ENCODE measurements at regions not wholly inside any gene's neighbourhood (a gene's known extent, or its start where the extent isn't known, plus 50 kb on each side); places are given as distances from the start of the nearest gene placed in this dataset.

DNA sequence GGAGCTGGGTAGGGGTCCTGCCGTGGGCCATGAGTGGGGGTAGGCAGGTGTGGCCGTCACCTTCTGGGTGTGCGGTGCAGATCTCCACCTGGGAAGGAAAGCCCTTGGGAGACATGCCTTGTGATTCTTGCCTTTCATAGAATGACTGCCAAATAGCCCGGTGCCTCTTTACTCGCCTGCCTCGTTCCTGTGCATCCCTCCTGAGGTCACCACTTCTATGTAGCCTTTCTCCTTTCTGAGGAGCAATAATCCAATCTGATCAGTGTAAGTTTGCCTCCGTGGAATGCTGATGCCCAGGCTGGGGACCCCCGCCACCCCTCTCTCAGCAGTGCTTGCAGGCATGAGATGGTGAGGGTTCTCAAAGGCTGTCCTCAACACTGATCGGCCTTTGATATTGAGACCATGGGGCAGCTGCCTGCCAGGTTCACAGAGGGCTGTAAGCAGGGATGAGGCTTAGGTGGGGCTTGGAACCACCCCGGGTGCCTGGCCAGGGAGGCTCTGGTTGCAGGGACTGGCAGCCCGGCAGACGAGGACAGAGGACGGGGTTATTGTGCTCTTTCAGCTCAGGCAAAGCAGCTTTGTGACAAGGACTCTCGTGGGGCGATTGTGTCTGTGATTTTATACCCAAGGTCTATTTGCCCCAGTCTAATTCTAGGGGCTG lies 86.1 kb upstream of the WNT7B start:
- no peaks in the 10 kb centered on the region for H3K36me3 ChIP-seq (replicated peaks)
- H3K27me3 ChIP-seq (replicated peaks), result no peaks in the 10 kb centered on the region
- TF ChIP-seq, protein P1, sequence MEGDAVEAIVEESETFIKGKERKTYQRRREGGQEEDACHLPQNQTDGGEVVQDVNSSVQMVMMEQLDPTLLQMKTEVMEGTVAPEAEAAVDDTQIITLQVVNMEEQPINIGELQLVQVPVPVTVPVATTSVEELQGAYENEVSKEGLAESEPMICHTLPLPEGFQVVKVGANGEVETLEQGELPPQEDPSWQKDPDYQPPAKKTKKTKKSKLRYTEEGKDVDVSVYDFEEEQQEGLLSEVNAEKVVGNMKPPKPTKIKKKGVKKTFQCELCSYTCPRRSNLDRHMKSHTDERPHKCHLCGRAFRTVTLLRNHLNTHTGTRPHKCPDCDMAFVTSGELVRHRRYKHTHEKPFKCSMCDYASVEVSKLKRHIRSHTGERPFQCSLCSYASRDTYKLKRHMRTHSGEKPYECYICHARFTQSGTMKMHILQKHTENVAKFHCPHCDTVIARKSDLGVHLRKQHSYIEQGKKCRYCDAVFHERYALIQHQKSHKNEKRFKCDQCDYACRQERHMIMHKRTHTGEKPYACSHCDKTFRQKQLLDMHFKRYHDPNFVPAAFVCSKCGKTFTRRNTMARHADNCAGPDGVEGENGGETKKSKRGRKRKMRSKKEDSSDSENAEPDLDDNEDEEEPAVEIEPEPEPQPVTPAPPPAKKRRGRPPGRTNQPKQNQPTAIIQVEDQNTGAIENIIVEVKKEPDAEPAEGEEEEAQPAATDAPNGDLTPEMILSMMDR (IDR thresholded peaks at IDR 0.05; ENCODE audit: low read depth, low read length, missing control alignments), result no peak
- no peak overlapping the region for H3K27ac ChIP-seq
- DNase-seq, result no peak
- in situ Hi-C loops (cut with HindIII; ENCODE audit: low pct_ligation_motif_present, low sequenced_read_pairs), result no loop called here
- no peak overlapping the region for H3K4me3 ChIP-seq (ENCODE audit: low read depth, low read length)

DNA sequence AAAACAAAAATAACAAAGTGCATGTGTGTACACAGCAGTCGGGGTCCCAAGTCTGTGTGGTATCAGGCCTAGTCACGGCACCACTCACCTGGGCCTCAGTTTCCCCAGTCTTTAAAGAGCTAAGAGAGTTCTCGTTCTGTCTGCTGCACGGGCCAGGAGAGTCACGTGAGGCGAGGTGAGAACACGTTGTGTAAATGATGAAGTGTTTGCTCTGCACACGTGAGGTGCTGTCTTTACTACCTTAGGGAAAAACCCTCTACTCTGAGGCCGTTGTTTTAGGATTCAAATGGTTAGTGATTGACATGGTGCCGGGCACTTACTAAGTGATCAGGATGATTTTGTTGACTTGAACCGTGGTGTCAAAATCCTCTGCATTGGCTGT lies 86.5 kb upstream of the PPARA start:
- Histone ChIP-seq H3K4me3 (ENCODE audit: low read depth, low read length) (no peak overlapping the region), H3K27me3 (replicated peaks) (no peaks in the 10 kb centered on the region), H3K27ac (no peak overlapping the region), H3K36me3 (replicated peaks) (no peaks in the 10 kb centered on the region)
- DNase-seq, result no peak
- in situ Hi-C loops (cut with HindIII; ENCODE audit: low pct_ligation_motif_present, low sequenced_read_pairs), result no loop called here
- TF ChIP-seq, protein P1 (IDR thresholded peaks at IDR 0.05; ENCODE audit: low read depth, low read length, missing control alignments), result no peak

DNA sequence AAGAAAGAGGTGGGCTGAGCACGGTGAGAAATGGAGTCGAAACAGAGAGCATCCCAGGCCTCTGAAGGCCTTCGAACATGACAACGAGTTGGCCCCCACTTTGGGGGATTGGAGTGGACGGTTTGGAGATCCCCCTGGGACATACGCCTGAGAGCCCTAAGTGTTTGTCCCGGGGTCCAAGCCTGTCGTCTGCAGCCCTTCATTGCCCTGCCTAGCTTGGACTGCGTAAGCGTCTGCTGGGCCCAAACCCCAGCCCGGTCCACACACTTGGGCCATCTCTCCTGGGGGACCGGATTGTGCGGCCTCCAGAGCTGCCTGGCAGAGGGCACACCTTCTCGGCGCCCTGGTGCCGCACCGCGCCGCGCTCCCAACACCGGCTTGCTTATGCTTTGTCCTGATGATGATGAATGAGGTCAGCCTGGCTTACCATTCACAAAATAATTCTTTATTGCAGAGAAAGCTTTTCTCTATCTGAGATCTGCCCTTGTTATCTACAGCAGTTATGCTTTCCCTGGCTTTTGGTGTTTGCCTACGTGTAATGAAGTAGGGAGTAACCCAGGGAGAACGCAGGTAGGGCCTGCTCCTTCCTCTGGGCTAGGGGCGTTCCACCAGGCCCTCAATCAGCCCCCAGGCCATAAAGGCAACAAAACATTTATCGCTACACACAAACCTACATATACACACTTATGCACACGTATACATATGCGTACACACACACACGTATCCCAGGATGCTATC lies 85.9 kb upstream of the PPARA start:
- DNase-seq, result no peak
- Histone ChIP-seq H3K36me3 (replicated peaks) (no peaks in the 10 kb centered on the region), H3K27me3 (replicated peaks) (no peaks in the 10 kb centered on the region), H3K4me3 (ENCODE audit: low read depth, low read length) (no peak overlapping the region), H3K27ac (no peak overlapping the region)
- in situ Hi-C loops (cut with HindIII; ENCODE audit: low pct_ligation_motif_present, low sequenced_read_pairs), result no loop called here
- TF ChIP-seq, protein P1 (IDR thresholded peaks at IDR 0.05; ENCODE audit: low read depth, low read length, missing control alignments), result no peak

DNA sequence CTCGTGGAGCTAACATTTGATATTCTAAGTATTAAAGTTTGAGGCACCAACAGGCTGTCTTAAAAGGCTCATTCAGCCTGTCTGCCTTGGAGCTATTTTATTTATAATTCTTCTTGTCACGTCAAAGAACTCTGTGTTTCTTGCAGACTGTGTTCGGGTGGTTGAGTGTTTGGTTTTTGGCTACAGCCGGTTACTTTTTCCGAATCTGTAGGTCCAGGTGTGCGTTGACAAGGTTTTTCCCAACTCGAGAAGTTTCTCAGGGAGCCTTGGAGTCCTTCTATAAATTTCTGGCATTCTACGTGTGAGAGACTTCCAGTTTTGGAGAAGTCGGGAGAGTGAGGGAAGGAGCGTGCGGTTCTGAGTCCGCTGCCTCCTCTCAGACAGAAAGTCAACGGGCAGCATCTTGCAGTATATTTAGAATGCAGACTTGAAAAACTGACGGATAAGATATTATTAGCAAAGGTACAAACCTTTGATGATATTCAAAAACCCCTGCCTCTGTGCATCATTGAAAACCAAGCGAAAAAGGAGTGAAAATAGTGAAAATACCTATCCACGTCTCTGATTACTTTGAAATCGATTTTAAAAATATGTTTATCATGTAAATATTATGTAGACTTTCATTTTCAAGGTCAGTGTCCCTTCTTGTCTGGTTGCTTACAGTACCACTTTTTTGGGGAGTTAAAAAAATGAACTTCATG lies 85.2 kb upstream of the PPARA start:
- no peaks in the 10 kb centered on the region for H3K36me3 ChIP-seq (replicated peaks)
- no peak overlapping the region for H3K4me3 ChIP-seq (ENCODE audit: low read depth, low read length)
- no peaks in the 10 kb centered on the region for H3K27me3 ChIP-seq (replicated peaks)
- TF ChIP-seq, protein P1 (IDR thresholded peaks at IDR 0.05; ENCODE audit: low read depth, low read length, missing control alignments), result no peak
- H3K27ac ChIP-seq, result no peak overlapping the region
- in situ Hi-C loops (cut with HindIII; ENCODE audit: low pct_ligation_motif_present, low sequenced_read_pairs), result no loop called here
- DNase-seq, result no peak

DNA sequence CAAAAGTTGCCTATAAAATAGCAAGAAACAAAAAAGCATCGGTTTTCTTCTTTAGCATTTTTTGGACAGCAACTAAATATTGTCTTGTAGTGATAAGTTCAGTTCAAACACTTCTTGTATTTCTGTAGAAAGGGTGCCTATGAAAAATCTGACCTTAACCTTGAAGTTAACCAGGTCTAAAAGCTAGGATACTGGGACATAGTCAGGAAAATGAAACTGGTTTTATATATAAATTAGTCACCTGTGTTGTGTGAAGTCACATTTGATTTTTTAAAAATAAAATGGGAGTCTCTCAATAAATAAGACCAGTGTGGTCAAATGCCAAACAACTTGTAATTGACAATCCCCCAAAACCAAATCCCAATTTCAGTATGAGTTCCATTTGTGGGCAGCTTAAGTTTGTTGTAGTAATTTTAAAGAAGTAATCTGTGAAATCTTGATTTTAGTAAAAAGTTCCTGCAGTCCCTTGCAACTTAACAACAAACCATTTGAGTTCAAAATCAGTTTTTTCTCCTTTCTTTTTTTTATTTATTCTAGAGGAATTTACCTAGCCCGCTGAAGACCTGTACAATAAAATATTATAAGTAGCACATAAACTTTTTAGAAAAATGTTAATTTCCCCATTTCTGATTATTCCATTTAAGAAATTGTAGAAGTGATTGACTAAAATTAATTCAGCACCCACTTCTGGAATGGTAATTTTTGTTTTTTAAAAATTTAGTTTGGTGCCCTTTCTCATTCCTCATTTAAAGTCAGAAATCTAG lies 84.5 kb upstream of the PPARA start:
- TF ChIP-seq, protein P1 (IDR thresholded peaks at IDR 0.05; ENCODE audit: low read depth, low read length, missing control alignments), result no peak
- H3K27ac ChIP-seq, result no peak overlapping the region
- no peak for DNase-seq
- in situ Hi-C loops (cut with HindIII; ENCODE audit: low pct_ligation_motif_present, low sequenced_read_pairs), result no loop called here
- H3K4me3 ChIP-seq (ENCODE audit: low read depth, low read length), result no peak overlapping the region
- no peaks in the 10 kb centered on the region for H3K36me3 ChIP-seq (replicated peaks)
- no peaks in the 10 kb centered on the region for H3K27me3 ChIP-seq (replicated peaks)
